ENCODE measurements at regions not wholly inside any gene's neighbourhood (a gene's known extent, or its start where the extent isn't known, plus 50 kb on each side); places are given as distances from the start of the nearest gene placed in this dataset.

DNA sequence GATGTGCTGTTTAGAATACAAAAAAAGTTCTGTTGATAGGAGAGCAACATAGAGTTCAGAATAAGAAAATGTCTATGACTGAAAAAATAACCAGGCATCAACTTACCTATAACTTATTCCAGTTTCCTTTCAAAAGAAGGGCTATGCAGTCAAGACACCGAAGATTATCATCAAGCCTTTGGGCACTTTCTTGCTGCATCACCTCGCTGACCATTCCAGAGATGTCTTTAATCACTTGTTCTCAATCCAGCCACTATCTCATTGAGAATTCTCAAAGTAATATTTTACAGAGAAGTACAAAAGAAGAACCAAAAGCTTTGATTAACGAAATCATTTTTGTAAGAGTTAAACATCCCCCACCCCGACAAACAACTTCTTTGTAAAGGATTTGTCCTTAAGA, 198.3 kb upstream of the P2RY1 start (continued):
- TF ChIP-seq, protein P1, sequence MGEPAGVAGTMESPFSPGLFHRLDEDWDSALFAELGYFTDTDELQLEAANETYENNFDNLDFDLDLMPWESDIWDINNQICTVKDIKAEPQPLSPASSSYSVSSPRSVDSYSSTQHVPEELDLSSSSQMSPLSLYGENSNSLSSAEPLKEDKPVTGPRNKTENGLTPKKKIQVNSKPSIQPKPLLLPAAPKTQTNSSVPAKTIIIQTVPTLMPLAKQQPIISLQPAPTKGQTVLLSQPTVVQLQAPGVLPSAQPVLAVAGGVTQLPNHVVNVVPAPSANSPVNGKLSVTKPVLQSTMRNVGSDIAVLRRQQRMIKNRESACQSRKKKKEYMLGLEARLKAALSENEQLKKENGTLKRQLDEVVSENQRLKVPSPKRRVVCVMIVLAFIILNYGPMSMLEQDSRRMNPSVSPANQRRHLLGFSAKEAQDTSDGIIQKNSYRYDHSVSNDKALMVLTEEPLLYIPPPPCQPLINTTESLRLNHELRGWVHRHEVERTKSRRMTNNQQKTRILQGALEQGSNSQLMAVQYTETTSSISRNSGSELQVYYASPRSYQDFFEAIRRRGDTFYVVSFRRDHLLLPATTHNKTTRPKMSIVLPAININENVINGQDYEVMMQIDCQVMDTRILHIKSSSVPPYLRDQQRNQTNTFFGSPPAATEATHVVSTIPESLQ (CRISPR knock-in tag; IDR thresholded peaks at IDR 0.05), result no peak
- TF ChIP-seq NELFE (IDR thresholded peaks at IDR 0.05; ENCODE audit: insufficient read depth, insufficient read length) (no peak), ZC3H8 (IDR thresholded peaks at IDR 0.05) (no peak), ZNF696 (CRISPR knock-in tag; conservative IDR thresholded peaks at IDR 0.05) (no peak)

- no peak overlapping the region for H3K27ac ChIP-seq (ENCODE audit: extremely low read depth, low read depth, low read length)
- no peak overlapping the region for H2AFZ ChIP-seq (ENCODE audit: low read depth, low read length)
- no peak overlapping the region for H3K9ac ChIP-seq (ENCODE audit: insufficient read depth in 1 of 2, low read depth in 2 of 2, low read length in 2 of 2)
- no peaks in the 10 kb centered on the region for H4K20me1 ChIP-seq (replicated peaks; ENCODE audit: control insufficient read depth, insufficient read depth, low read length)
- H3K4me1 ChIP-seq (replicated peaks in 1 of 2; ENCODE audit: control insufficient read depth in 2 of 2, insufficient read depth in 2 of 2, low read length in 2 of 2), result no peaks in the 10 kb centered on the region; a peak in 1 of 5 replicates
- H3K4me3 ChIP-seq, result no peak overlapping the region
- no peaks in the 10 kb centered on the region for H3K9me3 ChIP-seq (replicated peaks; ENCODE audit: control insufficient read depth, insufficient read depth, low read depth, low read length)
- no peak for ATAC-seq
- 69% methylated on average over 4 of the region's 4 CpGs for WGBS (ENCODE audit: insufficient coverage, low coverage, missing lambda C conversion rate)
- H3K79me2 ChIP-seq (ENCODE audit: control insufficient read depth, insufficient read depth, low read length), result no peaks in the 10 kb centered on the region
- in situ Hi-C loops (cut with MboI), result no loop called here
- ChIA-PET POLR2A (no interaction called here), CTCF (ENCODE audit: low intra/inter-chr PET ratio) (no interaction called here)
- BruUV-seq (replicated peaks), result no TSS peak
- H3K4me2 ChIP-seq (ENCODE audit: insufficient read depth, low read length), result no peak overlapping the region
- DNase-seq (ENCODE audit: extremely low read depth in 1 of 4, low spot score in 3 of 4), result no peak
- H3K27me3 ChIP-seq (ENCODE audit: control insufficient read depth in 2 of 2, insufficient read depth in 2 of 2, low read length in 2 of 2), result no peaks in the 10 kb centered on the region
- no peak for FAIRE-seq
- no peaks in the 10 kb centered on the region for H3K36me3 ChIP-seq (ENCODE audit: control insufficient read depth, insufficient read depth, low read length)
- no peaks in the 10 kb centered on the region for H3K9me1 ChIP-seq (ENCODE audit: control insufficient read depth, insufficient read depth, low read length)
- TF ChIP-seq RBM14 (IDR thresholded peaks at IDR 0.05; ENCODE audit: borderline replicate concordance, insufficient read depth, low read depth, low read length), result no peak
- TF ChIP-seq TFAM (CRISPR knock-in tag; conservative IDR thresholded peaks at IDR 0.05), result no peak
- TF ChIP-seq SRSF1 (IDR thresholded peaks at IDR 0.05; ENCODE audit: low read depth, low read length), result no peak
- TF ChIP-seq SMAD1 (IDR thresholded peaks at IDR 0.05; ENCODE audit: low read depth, low read length, partially characterized antibody), result no peak
- no peak for TF ChIP-seq L3MBTL2 (IDR thresholded peaks at IDR 0.05)
- no peak for TF ChIP-seq MEIS2 (IDR thresholded peaks at IDR 0.05; ENCODE audit: partially characterized antibody)
- intact Hi-C loops (cut with micrococcal nuclease), result no loop called here
Measured at GRCh38 chr3:152638214-152638613, 196.7 kb upstream of the P2RY1 start.

All from K562 (cell line).